Astrocyte of the hippocampus (primary cell): ENCODE measurements at regions not wholly inside any gene's neighbourhood (a gene's known extent, or its start where the extent isn't known, plus 50 kb on each side); places are given as distances from the start of the nearest gene placed in this dataset.

ENCODE experiments used
- DNase-seq: peaks from one replicate; pipeline ENCODE4 v3.0.0; 2011; ENCODE audit warnings: low read depth, low spot score

GRCh38 chr12:102781117-102781516 is 135.9 kb downstream of the PAH start:
- no peak for DNase-seq

DNA sequence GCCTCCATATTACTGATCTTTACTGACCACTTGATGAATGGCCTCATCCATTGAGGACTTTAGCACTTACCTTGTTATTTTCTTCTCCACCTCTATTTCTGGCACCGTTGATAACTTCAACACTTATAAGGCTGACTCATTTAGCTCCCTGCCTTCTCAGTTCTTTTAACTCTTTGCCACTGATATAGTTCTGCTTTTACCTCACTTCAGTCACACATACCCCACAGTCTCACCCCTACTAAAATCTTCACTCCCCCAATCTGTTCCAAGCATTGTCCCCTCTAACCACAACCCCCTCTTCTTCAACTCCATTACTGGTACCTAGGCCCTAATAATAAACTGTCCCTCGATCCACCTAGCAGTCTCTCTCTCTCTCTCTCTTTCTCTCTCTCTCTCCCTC is 141.0 kb downstream of the PAH start:
- no peak for DNase-seq

DNA sequence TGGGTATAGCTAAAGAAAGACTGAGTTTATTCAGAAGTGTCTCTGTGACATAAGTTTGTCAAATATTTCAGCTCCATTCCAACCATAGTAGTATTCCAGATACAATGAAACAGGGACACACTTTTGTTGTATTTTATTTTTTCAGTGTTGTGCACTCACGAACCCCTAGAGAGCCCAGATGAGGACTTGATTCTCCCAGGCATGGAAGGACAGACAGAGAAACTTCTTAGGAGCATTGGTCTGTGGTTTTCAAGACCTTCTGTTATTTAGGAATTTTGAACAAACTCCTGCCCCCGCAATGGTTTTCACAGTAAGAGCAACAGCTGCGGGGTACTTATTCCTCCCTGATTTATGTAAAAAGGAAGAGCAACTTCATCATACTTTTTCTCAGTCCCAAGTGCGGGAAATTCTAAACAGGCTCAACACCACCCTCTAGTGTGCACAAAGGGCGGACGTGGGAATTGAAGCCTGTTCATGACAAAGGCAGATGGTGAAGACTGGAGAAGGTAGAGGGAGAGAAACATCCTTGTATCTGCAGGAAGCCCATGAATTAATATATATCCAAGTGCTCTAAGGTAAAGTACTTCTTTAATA is 147.6 kb downstream of the PAH start:
- DNase-seq, result peak; percentile 72

DNA sequence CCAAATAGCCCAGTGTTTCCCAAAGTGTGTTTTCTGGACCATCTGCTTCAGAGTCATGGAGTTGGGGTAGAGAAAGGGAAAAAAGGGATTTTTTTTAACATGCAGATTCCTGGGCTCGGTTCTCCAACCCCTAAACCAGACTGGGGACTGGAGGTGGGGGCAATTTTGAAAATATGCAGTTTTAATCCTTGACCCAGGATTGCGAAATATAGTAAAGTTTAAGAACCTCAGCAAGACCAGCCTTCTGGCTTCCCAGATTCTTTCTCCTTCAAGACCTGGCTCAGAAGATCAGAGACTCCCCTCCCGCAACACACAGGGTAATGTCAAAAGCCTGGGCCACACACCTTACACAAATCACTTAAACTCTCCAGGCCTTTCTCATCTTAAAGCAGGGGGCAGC is 150.1 kb downstream of the PAH start:
- DNase-seq, result no peak

DNA sequence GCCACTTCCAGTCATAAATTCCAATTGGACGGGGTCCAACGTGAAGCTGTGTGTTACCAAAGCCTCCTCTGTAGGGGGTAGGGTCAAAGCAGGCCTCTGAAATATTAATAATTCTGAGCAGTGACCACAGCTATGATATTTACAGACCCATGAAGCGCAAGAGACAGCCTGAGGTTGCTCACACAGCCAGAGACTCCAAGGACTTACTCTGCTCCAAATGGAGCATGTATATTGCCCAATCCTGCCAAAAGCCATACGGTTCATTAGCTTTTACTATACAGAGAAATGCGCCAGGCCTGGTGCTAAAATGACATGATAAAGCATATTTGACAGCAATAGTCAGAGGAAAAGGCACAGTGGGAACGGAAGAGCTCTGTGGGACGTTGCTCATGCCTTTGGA is 151.3 kb downstream of the PAH start:
- no peak for DNase-seq

- DNase-seq, result no peak
Observed at GRCh38 chr12:102763471-102763870, 153.6 kb downstream of the PAH start.

DNA sequence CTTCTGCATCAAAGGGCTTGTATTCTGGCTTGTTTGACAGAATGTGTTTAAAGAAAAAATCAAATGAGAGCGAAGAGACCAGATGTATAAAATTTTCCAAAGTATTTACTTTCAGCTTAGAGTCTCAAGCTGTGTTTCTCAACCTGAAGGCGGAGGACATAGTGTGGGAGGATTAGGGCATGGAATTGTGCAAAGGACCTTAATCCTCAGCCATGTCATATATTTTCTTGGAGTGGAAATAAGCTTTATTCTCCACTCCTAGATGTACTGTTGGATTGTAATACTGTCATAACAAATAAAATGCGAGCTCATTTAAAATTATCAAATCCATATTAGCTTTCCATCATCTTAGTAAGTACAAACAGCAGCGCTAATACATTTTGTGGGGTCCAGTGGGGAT is 154.0 kb downstream of the PAH start:
- no peak for DNase-seq

- DNase-seq, result no peak
Observed at GRCh38 chr12:102760322-102760721, 156.7 kb downstream of the PAH start.

DNA sequence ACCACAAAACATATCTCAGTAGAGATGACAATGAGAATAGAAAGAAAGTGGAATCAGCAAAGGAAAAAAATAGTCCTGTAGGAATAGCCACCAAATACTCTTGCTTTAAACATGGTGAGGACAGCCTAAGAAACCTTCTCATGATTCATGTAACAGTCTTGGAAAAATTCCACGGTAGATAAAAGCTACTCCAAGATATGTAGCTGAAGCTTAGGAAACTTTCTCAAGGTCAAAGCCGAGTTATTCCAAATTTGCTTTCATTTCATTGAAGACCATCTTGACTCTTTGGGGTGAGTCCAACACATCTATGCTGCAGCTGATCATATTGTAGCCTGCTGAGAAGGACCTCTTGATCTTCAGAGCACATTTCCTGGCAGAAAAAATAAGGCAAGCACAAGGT is 157.6 kb downstream of the PAH start:
- no peak for DNase-seq

- no peak for DNase-seq
Observed at GRCh38 chr12:102757882-102758226, 159.2 kb downstream of the PAH start.

- DNase-seq, result peak; percentile 5
Observed at GRCh38 chr12:102757154-102757881, 159.7 kb downstream of the PAH start.

DNA sequence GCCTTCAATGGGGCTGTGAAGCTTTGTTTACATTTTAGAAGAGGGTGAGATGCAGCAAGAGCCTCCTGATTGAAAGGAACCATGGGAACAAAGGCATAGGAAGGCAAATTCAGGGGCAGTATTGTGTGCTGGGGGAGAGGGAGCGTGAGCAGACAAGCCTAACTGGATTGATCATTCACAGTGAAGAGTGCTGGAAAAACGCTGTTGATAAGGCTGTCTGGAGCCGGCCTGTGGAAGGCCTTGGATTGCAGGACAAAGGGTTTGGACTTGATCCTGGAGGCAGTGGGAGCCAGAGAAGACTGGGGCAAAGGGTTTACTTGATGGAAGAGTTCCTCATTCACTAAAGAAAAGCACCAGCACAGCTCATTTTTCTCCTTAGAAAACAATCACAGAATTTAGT is 160.5 kb downstream of the PAH start:
- no peak for DNase-seq

DNA sequence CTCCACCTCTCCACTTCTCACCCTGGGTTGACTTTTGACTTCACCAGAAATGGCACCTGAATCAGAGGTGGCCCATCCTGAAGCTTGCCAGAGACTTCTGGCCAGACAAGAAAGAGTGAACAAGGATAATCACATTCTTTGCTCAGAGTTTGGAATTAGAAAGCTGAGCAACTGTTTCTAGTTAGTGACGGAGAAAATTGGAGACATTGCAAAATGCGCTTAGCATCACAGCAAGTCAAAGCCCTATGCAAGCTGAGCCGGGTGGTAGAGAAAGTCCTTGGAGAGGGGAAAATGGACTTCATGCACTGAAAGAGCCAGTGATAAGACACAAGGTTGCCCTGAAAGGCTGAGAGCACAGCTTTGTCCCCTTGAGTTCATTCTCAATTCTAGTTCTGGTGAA is 161.8 kb downstream of the PAH start:
- DNase-seq, result no peak

DNA sequence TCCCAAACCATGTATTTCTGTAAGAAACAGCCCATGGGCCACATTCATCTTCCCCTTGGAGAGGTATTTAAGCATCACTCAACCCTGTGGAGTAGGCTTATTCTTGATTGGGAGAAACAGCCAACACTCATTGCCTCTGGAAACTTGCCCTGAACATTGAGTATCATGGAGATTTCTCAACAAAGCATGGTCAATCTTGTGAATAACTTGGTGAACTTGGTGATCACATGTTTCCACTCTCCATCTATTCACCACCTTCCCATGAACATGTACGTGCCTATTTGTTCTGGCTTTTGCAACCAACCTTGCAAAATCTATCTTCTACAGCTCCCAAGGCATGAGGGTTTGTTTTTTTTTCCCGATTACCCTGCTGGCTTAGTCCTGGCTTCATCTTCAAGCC is 163.2 kb downstream of the PAH start:
- no peak for DNase-seq

- DNase-seq, result no peak
Observed at GRCh38 chr12:102748704-102749103, 168.3 kb downstream of the PAH start.

- no peak for DNase-seq
Observed at GRCh38 chr12:102746963-102747362, 170.1 kb downstream of the PAH start.

DNA sequence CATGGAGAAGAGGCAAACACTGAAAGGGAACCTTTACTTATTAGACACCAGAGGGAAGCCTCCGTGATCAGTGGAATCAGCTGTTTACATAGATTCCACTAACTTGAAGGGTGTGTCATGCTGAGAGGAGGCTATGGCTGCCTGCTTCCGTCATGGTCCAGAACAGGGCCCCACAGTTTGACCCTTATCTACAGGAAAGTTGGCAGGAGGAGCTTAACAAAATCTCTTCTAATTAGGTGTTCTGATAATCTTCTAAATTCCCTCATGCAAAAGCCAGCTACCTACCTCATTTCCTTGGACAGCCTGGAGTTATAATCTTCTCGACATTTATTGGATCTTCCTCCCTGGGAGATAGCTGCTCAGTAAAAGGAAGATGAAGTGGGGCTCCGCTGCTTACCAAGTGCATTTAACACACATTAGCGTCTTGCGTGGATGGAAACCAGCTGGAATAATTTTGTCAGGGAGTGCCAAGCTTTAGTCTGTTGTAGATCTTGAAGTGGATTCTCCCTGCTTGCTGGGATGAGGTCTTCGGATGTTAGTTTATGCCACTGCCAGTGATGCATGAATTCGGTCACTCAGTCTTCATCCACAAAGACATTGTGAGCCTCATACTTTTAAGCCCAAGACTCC is 171.0 kb downstream of the PAH start:
- DNase-seq, result no peak

- DNase-seq, result no peak
Observed at GRCh38 chr12:102741196-102741595, 175.8 kb downstream of the PAH start.

- DNase-seq, result peak; percentile 48
Observed at GRCh38 chr12:102740141-102740955, 176.7 kb downstream of the PAH start.

- DNase-seq, result no peak
Observed at GRCh38 chr12:102736328-102736727, 180.7 kb downstream of the PAH start.

GRCh38 chr12:102735104-102735503 is 181.9 kb downstream of the PAH start:
- no peak for DNase-seq

- DNase-seq, result no peak
Observed at GRCh38 chr12:102730996-102731395, 186.0 kb downstream of the PAH start.
